Activated T-helper 1 cell treated with Interleukin-2 at 50 U/mL for 16 hours (primary cell): ENCODE measurements at regions not wholly inside any gene's neighbourhood (a gene's known extent, or its start where the extent isn't known, plus 50 kb on each side); places are given as distances from the start of the nearest gene placed in this dataset.
"Not testable (repeated sequence)": the region's sequence is repeated elsewhere in the genome, so short reads cannot be mapped to it uniquely, and the experiment has no call there.

Experiments
- DNase-seq: peaks from one replicate; pipeline ENCODE4 v3.0.0-alpha.2; 2020; ENCODE audit warnings: low read depth

- no peak for DNase-seq
Measured at GRCh38 chr6:6815732-6816131, 227.2 kb downstream of the LY86 start.

DNA sequence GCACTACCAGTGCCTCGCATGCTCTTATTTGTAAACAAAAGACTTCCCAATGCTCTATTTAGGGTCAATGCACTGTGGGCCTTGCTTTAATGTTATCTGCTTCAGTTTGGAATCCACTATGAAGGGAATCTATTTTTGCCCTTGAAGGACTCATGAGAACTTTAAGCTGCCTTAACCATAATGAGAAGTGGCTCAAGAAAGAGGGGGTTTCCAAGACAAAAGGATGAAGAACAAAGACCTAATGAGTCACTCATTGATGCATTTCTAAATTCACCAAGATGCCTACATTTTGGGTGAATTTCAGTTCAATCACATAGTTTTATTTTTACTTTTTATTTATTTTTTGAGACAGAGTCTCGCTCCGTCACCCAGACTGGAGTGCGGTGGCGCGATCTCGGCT, 228.2 kb downstream of the LY86 start:
- DNase-seq, result no peak

DNA sequence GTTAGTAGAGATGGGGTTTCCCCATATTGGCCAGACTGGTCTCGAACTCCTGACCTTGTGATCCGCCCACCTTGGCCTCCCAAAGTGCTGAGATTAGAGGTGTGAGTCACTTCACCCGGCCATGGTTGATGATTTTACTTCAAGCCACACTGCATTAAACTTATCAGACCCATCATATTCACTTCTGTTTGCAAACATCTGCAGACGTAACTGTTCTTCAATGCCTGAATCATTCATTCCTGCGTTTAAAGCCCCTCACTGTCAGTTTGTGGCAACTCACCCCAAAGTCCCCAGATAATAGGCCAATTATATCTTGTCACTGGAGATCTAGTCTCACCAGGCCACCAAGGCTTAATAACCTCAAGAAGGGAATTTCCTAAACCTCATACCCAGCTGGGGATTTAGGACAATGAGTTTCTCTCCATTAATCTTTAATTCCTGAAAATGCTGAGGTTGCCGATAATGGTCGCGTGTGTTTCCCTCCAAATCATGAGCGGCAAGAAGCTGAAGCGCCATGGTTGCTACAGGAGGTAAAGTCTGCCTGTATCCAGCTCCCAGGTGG, 229.6 kb downstream of the LY86 start:
- DNase-seq, result no peak

DNA sequence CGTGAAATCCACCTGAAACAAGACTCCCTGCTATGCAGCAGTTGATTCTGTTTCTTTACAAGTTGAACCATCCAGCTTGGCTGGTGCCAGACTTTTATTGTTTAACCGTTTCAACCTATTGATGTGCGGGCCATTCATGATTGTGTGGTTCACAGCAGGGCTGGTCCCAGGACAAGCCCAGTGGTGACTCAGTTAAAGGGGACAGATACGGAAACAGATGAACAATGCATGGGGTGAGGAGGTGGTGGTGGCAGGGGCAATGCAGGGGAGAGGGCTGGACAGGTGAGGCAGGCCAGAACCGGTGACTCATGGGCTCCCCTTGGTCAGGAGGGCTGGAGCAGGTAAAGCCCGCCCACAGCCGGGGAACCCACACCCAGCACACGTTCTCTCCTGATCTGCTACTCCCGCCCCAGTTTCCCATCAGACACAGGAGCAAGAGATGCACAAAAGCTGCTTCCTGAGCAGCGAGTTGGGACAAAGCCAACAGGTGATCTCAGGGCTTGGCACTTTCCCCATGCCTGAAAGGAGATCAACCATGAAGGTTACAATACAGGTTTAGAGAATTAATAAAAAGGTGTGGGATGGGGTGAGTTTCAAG, 232.2 kb downstream of the LY86 start:
- DNase-seq, result no peak

- no peak for DNase-seq
Measured at GRCh38 chr6:6821639-6822261, 233.2 kb downstream of the LY86 start.

GRCh38 chr6:6823030-6823429, 234.5 kb downstream of the LY86 start:
- DNase-seq, result no peak

- no peak for DNase-seq
Measured at GRCh38 chr6:6823568-6824224, 235.2 kb downstream of the LY86 start.

GRCh38 chr6:6824381-6824780, 235.9 kb downstream of the LY86 start:
- no peak for DNase-seq

- DNase-seq, result no peak
Measured at GRCh38 chr6:6825193-6825784, 236.8 kb downstream of the LY86 start.

- no peak for DNase-seq
Measured at GRCh38 chr6:6826095-6826901, 237.8 kb downstream of the LY86 start.

GRCh38 chr6:6826961-6827360, 238.4 kb downstream of the LY86 start:
- no peak for DNase-seq

DNA sequence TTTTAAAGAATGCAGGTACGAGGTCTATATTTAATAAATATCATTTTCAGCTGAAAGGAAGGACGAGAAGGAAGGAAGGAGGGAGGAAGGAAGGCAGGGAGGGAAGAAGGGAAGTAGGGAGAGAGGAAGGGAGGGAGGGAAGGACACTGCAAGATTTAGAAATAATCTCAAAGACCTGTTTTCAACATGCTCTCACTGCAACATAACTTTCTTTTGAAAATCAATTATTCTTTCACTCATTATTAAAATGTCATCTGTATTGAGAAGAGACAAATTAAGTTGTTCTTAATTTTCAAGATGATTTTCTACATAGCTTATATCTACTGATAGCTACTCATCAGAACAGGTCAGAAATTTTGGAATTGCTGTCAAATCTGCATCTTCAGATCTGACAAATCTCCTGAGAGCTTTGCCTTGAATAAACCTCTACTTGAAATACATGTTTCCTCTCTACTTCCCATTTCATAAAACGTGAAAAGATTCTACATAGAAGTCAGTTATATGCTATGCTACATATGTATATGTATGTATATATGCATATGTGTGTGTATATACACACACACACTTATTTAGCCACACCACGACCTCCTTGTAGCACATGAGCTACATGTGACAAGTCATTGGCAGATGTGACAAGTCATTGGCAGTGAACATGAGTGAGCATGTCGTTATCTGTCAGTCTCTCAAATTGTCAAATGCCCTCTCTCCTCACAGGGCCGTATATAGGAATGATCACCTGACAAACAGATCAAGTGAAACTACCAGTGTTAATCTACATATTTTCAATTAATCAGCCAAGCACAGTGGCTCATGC, 241.6 kb downstream of the LY86 start:
- DNase-seq, result no peak

GRCh38 chr6:6830686-6831063, 242.2 kb downstream of the LY86 start:
- DNase-seq, result not testable (repeated sequence)

- no peak for DNase-seq
Measured at GRCh38 chr6:6832439-6832838, 243.9 kb downstream of the LY86 start.

- DNase-seq, result no peak
Measured at GRCh38 chr6:6834356-6835222, 246.1 kb downstream of the LY86 start.

DNA sequence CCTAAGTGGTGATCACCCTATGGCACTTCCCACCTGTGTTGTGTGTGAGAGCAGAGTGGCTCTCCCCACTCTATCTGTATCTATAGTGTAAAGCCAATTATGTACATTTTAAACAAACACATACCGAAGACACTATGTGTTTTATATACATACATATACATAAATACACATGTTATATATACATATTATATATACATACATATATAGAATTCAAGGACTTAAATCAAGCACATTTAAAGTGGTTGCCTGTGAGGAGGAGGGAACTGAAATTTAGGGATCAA, 246.6 kb downstream of the LY86 start:
- DNase-seq, result no peak

DNA sequence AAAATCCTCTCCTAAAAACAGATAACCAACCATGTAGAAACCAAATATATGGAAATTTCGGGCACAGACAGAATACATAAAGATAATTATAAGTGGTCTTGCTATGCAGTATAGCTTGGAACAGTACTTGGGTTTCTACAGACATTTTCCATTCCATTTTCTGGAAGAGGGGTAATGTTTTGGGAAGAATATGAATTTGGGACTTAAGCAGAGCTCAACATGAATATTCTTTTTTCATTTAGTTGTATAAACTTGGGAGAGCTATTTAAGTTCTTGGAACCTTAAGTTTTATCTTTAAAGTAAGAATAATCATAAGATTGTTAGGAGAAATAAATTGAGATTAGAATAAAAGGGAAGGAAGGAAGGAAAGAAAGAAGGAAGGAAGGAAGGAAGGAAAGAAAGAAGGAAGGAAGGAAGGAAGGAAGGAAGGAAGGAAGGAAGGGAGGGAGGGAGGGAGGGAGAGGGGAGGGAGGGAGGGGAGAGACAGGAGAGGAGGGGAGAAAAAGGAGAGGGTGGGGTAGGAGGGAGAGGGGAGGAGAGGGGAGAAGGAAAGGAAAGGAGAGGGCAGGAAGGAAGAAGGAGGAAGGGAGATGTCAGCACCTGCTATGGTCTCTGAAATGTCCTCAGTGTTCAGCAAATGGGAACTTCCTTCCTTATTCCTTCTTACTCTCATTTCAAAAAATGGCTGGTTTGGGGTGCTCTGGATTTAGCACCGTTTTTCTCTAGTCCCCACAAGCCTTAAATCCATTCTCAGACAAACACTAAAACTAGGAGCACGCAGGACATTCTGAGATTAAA, 248.3 kb downstream of the LY86 start:
- DNase-seq, result no peak

- DNase-seq, result no peak
Measured at GRCh38 chr6:6837541-6838080, 249.1 kb downstream of the LY86 start.

DNA sequence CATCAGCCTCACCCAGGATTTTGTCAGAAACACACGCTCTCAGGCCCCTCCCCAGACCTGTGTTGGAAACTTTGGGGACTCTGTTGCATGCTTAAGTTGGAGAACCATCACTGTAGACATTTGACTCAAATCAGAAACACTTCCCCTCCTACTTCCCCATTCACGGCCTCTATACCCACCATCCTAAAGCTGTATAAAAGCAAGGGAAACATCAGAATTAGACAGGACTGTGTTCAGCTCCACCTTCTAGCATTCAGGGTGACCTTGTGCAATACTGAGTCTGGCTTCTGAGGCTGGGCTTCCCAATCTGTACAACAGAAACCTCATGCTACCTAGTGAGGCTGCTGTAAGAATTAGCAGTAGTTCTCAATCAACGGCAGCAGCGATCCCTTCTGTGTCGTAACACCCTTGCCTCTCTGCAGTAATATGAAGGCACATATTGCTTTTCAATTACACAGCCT, 252.3 kb downstream of the LY86 start:
- no peak for DNase-seq
